ENCODE measurements at regions not wholly inside any gene's neighbourhood (a gene's known extent, or its start where the extent isn't known, plus 50 kb on each side); places are given as distances from the start of the nearest gene placed in this dataset.

GRCh38 chr15:25557926-25558325 is 119.1 kb upstream of the UBE3A start (continued):
- TF ChIP-seq ATF6 (CRISPR knock-in tag; IDR thresholded peaks at IDR 0.05), result no peak

GRCh38 chr15:25556136-25556535 is 117.3 kb upstream of the UBE3A start:
- H3K4me3 Mint-ChIP-seq, result no peak overlapping the region
- no peaks in the 10 kb centered on the region; the same call in 1 of the 2 replicates for H3K27me3 Mint-ChIP-seq (ENCODE audit: low read depth)
- no peaks in the 10 kb centered on the region for H3K9me3 Mint-ChIP-seq
- ChIA-PET CTCF (no interaction called here), POLR2A (interaction anchor here (0.7 kb wide), 1 partner anchor 13 kb away, joined by 3 read pairs; no protein-coding TSS in a partner anchor)
- no peak overlapping the region for H3K27ac Mint-ChIP-seq
- H3K36me3 Mint-ChIP-seq, result no peaks in the 10 kb centered on the region
- DNase-seq (ENCODE audit: low spot score), result no peak
- TF ChIP-seq JAZF1 (CRISPR knock-in tag; IDR thresholded peaks at IDR 0.05), result no peak
- TF ChIP-seq ZNF263 (CRISPR knock-in tag; IDR thresholded peaks at IDR 0.05; ENCODE audit: low read depth), result no peak
- no peak for TF ChIP-seq ESRRA (CRISPR knock-in tag; IDR thresholded peaks at IDR 0.05; ENCODE audit: borderline replicate concordance)
- no peak for TF ChIP-seq TEAD1 (CRISPR knock-in tag; IDR thresholded peaks at IDR 0.05)
- no peak for TF ChIP-seq E2F1 (CRISPR knock-in tag; IDR thresholded peaks at IDR 0.05)
- TF ChIP-seq SMAD3 (CRISPR knock-in tag; IDR thresholded peaks at IDR 0.05; ENCODE audit: borderline replicate concordance), result no peak
- no peak for TF ChIP-seq ATF1 (CRISPR knock-in tag; IDR thresholded peaks at IDR 0.05)
- TF ChIP-seq ZNF532 (CRISPR knock-in tag; IDR thresholded peaks at IDR 0.05; ENCODE audit: borderline replicate concordance), result no peak
- no peak for TF ChIP-seq CBFB (CRISPR knock-in tag; IDR thresholded peaks at IDR 0.05; ENCODE audit: low read depth)
- TF ChIP-seq ZBTB21 (CRISPR knock-in tag; IDR thresholded peaks at IDR 0.05; ENCODE audit: borderline replicate concordance), result no peak
- no peak for TF ChIP-seq CREM (CRISPR knock-in tag; IDR thresholded peaks at IDR 0.05)
- TF ChIP-seq ZSCAN18 (CRISPR knock-in tag; IDR thresholded peaks at IDR 0.05), result no peak
- no peak for TF ChIP-seq USF2 (CRISPR knock-in tag; IDR thresholded peaks at IDR 0.05)
- no peak for TF ChIP-seq TCF7 (CRISPR knock-in tag; IDR thresholded peaks at IDR 0.05; ENCODE audit: low read depth)
- TF ChIP-seq GABPB1 (CRISPR knock-in tag; IDR thresholded peaks at IDR 0.05), result no peak
- TF ChIP-seq RELA (CRISPR knock-in tag; IDR thresholded peaks at IDR 0.05; ENCODE audit: borderline replicate concordance), result no peak
- H3K4me1 Mint-ChIP-seq, result peaks cover 23% of the 10 kb centered on the region
- peak; percentile 72 for ATAC-seq
